Duodenal mucosa (tissue), 2 donors: ENCODE measurements at regions not wholly inside any gene's neighbourhood (a gene's known extent, or its start where the extent isn't known, plus 50 kb on each side); places are given as distances from the start of the nearest gene placed in this dataset.

ENCODE experiments used
- H3K27ac ChIP-seq: one replicate; pipeline ENCODE4 v1.7.0; 2013; ENCODE audit warnings: low read depth, low read length
- H3K27me3 ChIP-seq, 2 donors: one replicate each; pipeline ENCODE4 v1.7.0; 2013; ENCODE audit warnings: low read length in 2 of 2, control low read depth in 1 of 2; ENCODE audit not compliant: insufficient read depth in 2 of 2, control insufficient read depth in 1 of 2
- H3K36me3 ChIP-seq, 2 donors: one replicate each; pipeline ENCODE4 v1.7.0; 2013; ENCODE audit warnings: low read length in 2 of 2, control low read depth in 1 of 2; ENCODE audit not compliant: insufficient read depth in 2 of 2, control insufficient read depth in 1 of 2
- H3K4me1 ChIP-seq, 2 donors: one replicate each; pipeline ENCODE4 v1.7.0; 2013; ENCODE audit warnings: low read length in 2 of 2, control low read depth in 1 of 2; ENCODE audit not compliant: insufficient read depth in 2 of 2, control insufficient read depth in 1 of 2
- H3K4me3 ChIP-seq, 2 donors: one replicate each; pipeline ENCODE4 v1.7.0; 2013; ENCODE audit warnings: low read length in 2 of 2, low read depth in 1 of 2
- H3K9ac ChIP-seq, 2 donors: one replicate each; pipeline ENCODE4 v1.7.0; 2013; ENCODE audit warnings: low read length in 2 of 2, low read depth in 1 of 2
- H3K9me3 ChIP-seq, 2 donors: one replicate each; pipeline ENCODE4 v1.7.0; 2013; ENCODE audit warnings: low read length in 2 of 2, control low read depth in 1 of 2; ENCODE audit not compliant: control insufficient read depth in 1 of 2

GRCh38 chr4:34365946-34366345 is 1878.4 kb downstream of the ARAP2 start:
- no peaks in the 10 kb centered on the region for H3K4me1 ChIP-seq
- no peaks in the 10 kb centered on the region for H3K36me3 ChIP-seq
- no peaks in the 10 kb centered on the region for H3K9me3 ChIP-seq
- no peak overlapping the region for H3K4me3 ChIP-seq
- H3K27me3 ChIP-seq = no peaks in the 10 kb centered on the region
- H3K9ac ChIP-seq = no peak overlapping the region
- no peak overlapping the region for H3K27ac ChIP-seq

GRCh38 chr4:34371676-34372075 is 1872.6 kb downstream of the ARAP2 start:
- no peak overlapping the region for H3K27ac ChIP-seq

GRCh38 chr4:34372815-34373214 is 1871.5 kb downstream of the ARAP2 start:
- H3K27ac ChIP-seq = no peak overlapping the region
- no peaks in the 10 kb centered on the region for H3K27me3 ChIP-seq
- H3K9me3 ChIP-seq = no peaks in the 10 kb centered on the region
- H3K36me3 ChIP-seq = no peaks in the 10 kb centered on the region
- H3K9ac ChIP-seq = no peak overlapping the region
- H3K4me1 ChIP-seq = no peaks in the 10 kb centered on the region
- no peak overlapping the region for H3K4me3 ChIP-seq

More at GRCh38 chr4:34371676-34372075, 1872.6 kb downstream of the ARAP2 start:
- H3K9me3 ChIP-seq = no peaks in the 10 kb centered on the region
- no peak overlapping the region for H3K4me3 ChIP-seq
- no peak overlapping the region for H3K9ac ChIP-seq
- H3K27me3 ChIP-seq = no peaks in the 10 kb centered on the region
- no peaks in the 10 kb centered on the region for H3K36me3 ChIP-seq
- no peaks in the 10 kb centered on the region for H3K4me1 ChIP-seq

GRCh38 chr4:34373456-34373855 is 1870.9 kb downstream of the ARAP2 start:
- no peak overlapping the region for H3K9ac ChIP-seq
- H3K9me3 ChIP-seq = no peaks in the 10 kb centered on the region
- no peaks in the 10 kb centered on the region for H3K27me3 ChIP-seq
- H3K4me1 ChIP-seq = no peaks in the 10 kb centered on the region
- no peak overlapping the region for H3K4me3 ChIP-seq
- no peak overlapping the region for H3K27ac ChIP-seq
- no peaks in the 10 kb centered on the region for H3K36me3 ChIP-seq

GRCh38 chr4:34412233-34412632 is 1832.1 kb downstream of the ARAP2 start:
- H3K27me3 ChIP-seq = no peaks in the 10 kb centered on the region
- no peaks in the 10 kb centered on the region for H3K4me1 ChIP-seq
- no peak overlapping the region for H3K4me3 ChIP-seq
- H3K9me3 ChIP-seq = peaks cover 10 to 18% of the 10 kb centered on the region in 2 donors
- H3K9ac ChIP-seq = no peak overlapping the region
- H3K27ac ChIP-seq = no peak overlapping the region
- H3K36me3 ChIP-seq = no peaks in the 10 kb centered on the region

- peaks cover 10 to 21% of the 10 kb centered on the region in 2 donors for H3K9me3 ChIP-seq
- no peaks in the 10 kb centered on the region for H3K36me3 ChIP-seq
- H3K9ac ChIP-seq = no peak overlapping the region
- no peak overlapping the region for H3K4me3 ChIP-seq
- no peaks in the 10 kb centered on the region for H3K4me1 ChIP-seq
- no peak overlapping the region for H3K27ac ChIP-seq
- no peaks in the 10 kb centered on the region for H3K27me3 ChIP-seq
Measured at GRCh38 chr4:34412911-34413310, 1831.4 kb downstream of the ARAP2 start.

GRCh38 chr4:34417160-34417559 is 1827.2 kb downstream of the ARAP2 start:
- Histone ChIP-seq H3K9ac (no peak overlapping the region), H3K36me3 (no peaks in the 10 kb centered on the region), H3K4me1 (no peaks in the 10 kb centered on the region), H3K27me3 (no peaks in the 10 kb centered on the region), H3K27ac (no peak overlapping the region), H3K9me3 (peaks cover 6 to 18% of the 10 kb centered on the region in 2 donors), H3K4me3 (no peak overlapping the region)

- no peak overlapping the region for H3K9ac ChIP-seq
- no peak overlapping the region for H3K4me3 ChIP-seq
- H3K9me3 ChIP-seq = peaks cover 0 to 10% of the 10 kb centered on the region in 2 donors
- H3K4me1 ChIP-seq = no peaks in the 10 kb centered on the region
- no peaks in the 10 kb centered on the region for H3K36me3 ChIP-seq
- H3K27ac ChIP-seq = no peak overlapping the region
- H3K27me3 ChIP-seq = no peaks in the 10 kb centered on the region
Measured at GRCh38 chr4:34419871-34420270, 1824.4 kb downstream of the ARAP2 start.

- H3K36me3 ChIP-seq = no peaks in the 10 kb centered on the region
- H3K4me3 ChIP-seq = no peak overlapping the region
- H3K9me3 ChIP-seq = peaks cover 0 to 10% of the 10 kb centered on the region in 2 donors
- H3K4me1 ChIP-seq = no peaks in the 10 kb centered on the region
- H3K9ac ChIP-seq = no peak overlapping the region
- no peaks in the 10 kb centered on the region for H3K27me3 ChIP-seq
- H3K27ac ChIP-seq = no peak overlapping the region
Measured at GRCh38 chr4:34422472-34423175, 1821.7 kb downstream of the ARAP2 start.

- Histone ChIP-seq H3K4me1 (no peaks in the 10 kb centered on the region), H3K9ac (no peak overlapping the region), H3K36me3 (no peaks in the 10 kb centered on the region)
Measured at GRCh38 chr4:34432706-34433105, 1811.6 kb downstream of the ARAP2 start.

More at GRCh38 chr4:34432706-34433105, 1811.6 kb downstream of the ARAP2 start:
- peaks cover 0 to 3% of the 10 kb centered on the region in 2 donors for H3K9me3 ChIP-seq
- H3K27ac ChIP-seq = no peak overlapping the region
- H3K4me3 ChIP-seq = no peak overlapping the region
- no peaks in the 10 kb centered on the region for H3K27me3 ChIP-seq
